OCI-LY3 (cell line): ENCODE measurements at regions not wholly inside any gene's neighbourhood (a gene's known extent, or its start where the extent isn't known, plus 50 kb on each side); places are given as distances from the start of the nearest gene placed in this dataset.

ENCODE experiments used
- H2AFZ ChIP-seq: fragments of 200-600, 300-600 bp; shearing (Covaris generic); 2 replicates; pipeline ENCODE4 v1.6.0; 2014; ENCODE audit warnings: antibody characterized with exemption, low read depth, low read length
- H3K27ac ChIP-seq: fragments of 200-600, 300-600 bp; sonication (generic); 2 replicates; pipeline ENCODE4 v1.5.1; 2014; ENCODE audit warnings: mild to moderate bottlenecking, low read length, moderate library complexity, mixed read lengths
- H3K27me3 ChIP-seq: fragments of 200-600, 300-600 bp; sonication (generic); 2 replicates; pipeline ENCODE4 v1.6.1; 2014; ENCODE audit warnings: low read depth, low read length, mixed read lengths
- H3K36me3 ChIP-seq: fragments of 200-600, 300-600 bp; sonication (generic); replicated peaks from 2 replicates; pipeline ENCODE3; 2014; ENCODE audit warnings: low read depth, low read length, mixed read lengths
- H3K4me1 ChIP-seq: fragments of 300-600, 200-600 bp; sonication (generic); 2 replicates; pipeline ENCODE4 v1.6.1; 2014; ENCODE audit warnings: low read length, mixed read lengths
- H3K4me2 ChIP-seq: fragments of 200-600, 300-600 bp; sonication (generic); 2 replicates; pipeline ENCODE4 v1.6.1; 2014; ENCODE audit warnings: low read length, mixed read lengths
- H3K4me3 ChIP-seq: fragments of 300-600, 200-600 bp; sonication (generic); 2 replicates; pipeline ENCODE4 v1.5.1; 2014; ENCODE audit warnings: antibody characterized with exemption, mild to moderate bottlenecking, low read length, moderate library complexity
- H3K79me2 ChIP-seq: fragments of 300-600, 200-600 bp; shearing (Covaris generic); 2 replicates; pipeline ENCODE4 v1.6.1; 2014; ENCODE audit warnings: mild to moderate bottlenecking, low read length, mixed read lengths
- H3K9ac ChIP-seq: fragments of 300-600, 200-600 bp; shearing (Covaris generic); 2 replicates; pipeline ENCODE4 v1.6.0; 2014; ENCODE audit warnings: mild to moderate bottlenecking, low read length, moderate library complexity
- H3K9me3 ChIP-seq: fragments of 200-600, 300-600 bp; shearing (Covaris generic); 2 replicates; pipeline ENCODE4 v1.6.1; 2014; ENCODE audit warnings: low read length, mixed read lengths; ENCODE audit not compliant: insufficient read depth
- H4K20me1 ChIP-seq: fragments of 200-600, 300-600 bp; sonication (generic); 2 replicates; pipeline ENCODE4 v1.6.1; 2016; ENCODE audit warnings: low read length, mixed read lengths; ENCODE audit not compliant: insufficient read depth
- EZH2phosphoT487 ChIP-seq: fragments of 200-600 bp; shearing (Covaris generic); IDR thresholded peaks from 2 replicates; pipeline ENCODE4 v1.6.1; 2018; ENCODE audit warnings: antibody characterized with exemption, mixed run types, low read depth
- TF ChIP-seq, protein P1 (sequence below): fragments of 200-600, 300-600 bp; sonication (generic); IDR thresholded peaks from 2 replicates; pipeline ENCODE4 v1.5.1; 2014; ENCODE audit warnings: antibody characterized with exemption, low read length, low read depth

GRCh38 chr2:217092710-217093379, 233.0 kb upstream of the TNP1 start:
- no peak overlapping the region for H3K4me2 ChIP-seq
- no peak overlapping the region for H3K27ac ChIP-seq

GRCh38 chr2:217091531-217091930, 231.7 kb upstream of the TNP1 start:
- Histone ChIP-seq H3K4me3 (no peak overlapping the region), H3K4me2 (no peak overlapping the region), H4K20me1 (no peaks in the 10 kb centered on the region), H3K27me3 (peaks cover 13% of the 10 kb centered on the region; the same call in 1 of the 2 replicates), H3K9ac (no peak overlapping the region), H2AFZ (no peak overlapping the region), H3K36me3 (no peaks in the 10 kb centered on the region), H3K27ac (no peak overlapping the region), H3K79me2 (no peaks in the 10 kb centered on the region), H3K9me3 (no peaks in the 10 kb centered on the region), H3K4me1 (peaks cover 24% of the 10 kb centered on the region)
- TF ChIP-seq, protein P1, sequence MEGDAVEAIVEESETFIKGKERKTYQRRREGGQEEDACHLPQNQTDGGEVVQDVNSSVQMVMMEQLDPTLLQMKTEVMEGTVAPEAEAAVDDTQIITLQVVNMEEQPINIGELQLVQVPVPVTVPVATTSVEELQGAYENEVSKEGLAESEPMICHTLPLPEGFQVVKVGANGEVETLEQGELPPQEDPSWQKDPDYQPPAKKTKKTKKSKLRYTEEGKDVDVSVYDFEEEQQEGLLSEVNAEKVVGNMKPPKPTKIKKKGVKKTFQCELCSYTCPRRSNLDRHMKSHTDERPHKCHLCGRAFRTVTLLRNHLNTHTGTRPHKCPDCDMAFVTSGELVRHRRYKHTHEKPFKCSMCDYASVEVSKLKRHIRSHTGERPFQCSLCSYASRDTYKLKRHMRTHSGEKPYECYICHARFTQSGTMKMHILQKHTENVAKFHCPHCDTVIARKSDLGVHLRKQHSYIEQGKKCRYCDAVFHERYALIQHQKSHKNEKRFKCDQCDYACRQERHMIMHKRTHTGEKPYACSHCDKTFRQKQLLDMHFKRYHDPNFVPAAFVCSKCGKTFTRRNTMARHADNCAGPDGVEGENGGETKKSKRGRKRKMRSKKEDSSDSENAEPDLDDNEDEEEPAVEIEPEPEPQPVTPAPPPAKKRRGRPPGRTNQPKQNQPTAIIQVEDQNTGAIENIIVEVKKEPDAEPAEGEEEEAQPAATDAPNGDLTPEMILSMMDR, result no peak
- no peak for TF ChIP-seq EZH2phosphoT487

More at GRCh38 chr2:217092710-217093379, 233.0 kb upstream of the TNP1 start:
- no peaks in the 10 kb centered on the region for H3K9me3 ChIP-seq
- no peaks in the 10 kb centered on the region for H3K79me2 ChIP-seq
- H4K20me1 ChIP-seq, result no peaks in the 10 kb centered on the region
- no peak overlapping the region for H2AFZ ChIP-seq
- peaks cover 20% of the 10 kb centered on the region for H3K4me1 ChIP-seq
- H3K9ac ChIP-seq, result no peak overlapping the region
- TF ChIP-seq, protein P1, result no peak
- TF ChIP-seq EZH2phosphoT487, result no peak
- no peak overlapping the region for H3K4me3 ChIP-seq
- no peaks in the 10 kb centered on the region for H3K36me3 ChIP-seq
- peaks cover 13% of the 10 kb centered on the region; the same call in 1 of the 2 replicates for H3K27me3 ChIP-seq

DNA sequence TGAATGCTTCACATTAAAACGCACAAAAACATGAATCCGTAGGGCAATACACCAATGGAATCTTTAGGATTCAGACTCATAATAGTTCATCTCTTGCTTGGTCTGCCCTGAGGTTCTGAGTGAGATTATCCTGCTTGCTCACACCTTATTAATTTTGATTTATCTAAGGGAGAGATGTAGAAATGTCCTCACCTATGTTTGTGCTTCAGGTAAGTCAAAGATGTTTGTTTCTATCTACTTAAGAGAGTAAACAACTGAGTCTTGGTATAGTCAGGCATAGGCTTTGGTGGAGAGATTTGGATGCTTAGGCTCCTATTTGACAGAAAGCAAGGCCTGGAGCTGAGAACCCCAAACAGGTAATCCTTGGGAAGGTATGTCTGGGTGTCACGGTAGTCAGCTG, 231.0 kb upstream of the TNP1 start:
- TF ChIP-seq, protein P1, result no peak
- TF ChIP-seq EZH2phosphoT487, result no peak
- Histone ChIP-seq H3K4me2 (peak overlapping the region; percentile 73; the same call in 1 of the 2 replicates), H3K27ac (no peak overlapping the region), H3K4me3 (no peak overlapping the region), H3K9me3 (no peaks in the 10 kb centered on the region), H3K27me3 (peaks cover 13% of the 10 kb centered on the region; the same call in 1 of the 2 replicates), H2AFZ (no peak overlapping the region), H3K4me1 (peaks cover 27% of the 10 kb centered on the region), H3K36me3 (no peaks in the 10 kb centered on the region), H3K9ac (no peak overlapping the region), H4K20me1 (no peaks in the 10 kb centered on the region), H3K79me2 (no peaks in the 10 kb centered on the region)

GRCh38 chr2:217090024-217090473, 230.2 kb upstream of the TNP1 start:
- Histone ChIP-seq H3K4me1 (peaks cover 31% of the 10 kb centered on the region), H3K9ac (no peak overlapping the region), H3K4me3 (peak overlapping the region; percentile 41), H3K27ac (no peak overlapping the region), H3K4me2 (peak overlapping the region; percentile 73), H3K36me3 (no peaks in the 10 kb centered on the region), H4K20me1 (no peaks in the 10 kb centered on the region), H3K9me3 (no peaks in the 10 kb centered on the region), H2AFZ (no peak overlapping the region), H3K27me3 (peaks cover 21% of the 10 kb centered on the region), H3K79me2 (no peaks in the 10 kb centered on the region)
- TF ChIP-seq EZH2phosphoT487, result no peak
- TF ChIP-seq, protein P1, result no peak
